Caco-2 (cell line): ENCODE measurements at regions not wholly inside any gene's neighbourhood (a gene's known extent, or its start where the extent isn't known, plus 50 kb on each side); places are given as distances from the start of the nearest gene placed in this dataset.

Source experiments
- BruUV-seq: library from RNA; stranded (reverse); fragments of 400-500 nt; replicated peaks from 2 replicates; lab custom pipeline; 2021; lab: Mats Ljungman, UMichigan
- CTCF ChIA-PET: fragments of 300-600 bp; sonication (Branson Sonifier 250); formaldehyde crosslinking; loops from one replicate; lab custom pipeline; 2022; ENCODE audit warnings: antibody characterized with exemption; lab: Charles Lee
- POLR2A ChIA-PET: fragments of 300-600 bp; sonication (Branson Sonifier 250); formaldehyde crosslinking; loops from one replicate; lab custom pipeline; 2022; ENCODE audit warnings: antibody characterized with exemption; lab: Charles Lee
- DNase-seq, 2 experiments: peaks; one replicate each; pipeline versions ENCODE4 v3.0.0 to v3.0.0-alpha.2; 2020 to 2022
- H3K27me3 ChIP-seq: replicated peaks from 2 replicates; pipeline ENCODE4 v1.6.0; 2011; ENCODE audit warnings: low read length; ENCODE audit not compliant: control insufficient read depth, insufficient read depth
- H3K36me3 ChIP-seq: 2 replicates; pipeline ENCODE4 v1.5.1; 2011; ENCODE audit warnings: low read length; ENCODE audit not compliant: control insufficient read depth, insufficient read depth
- H3K4me1 ChIP-seq: fragments of 250-450 bp; sonication (Bioruptor Pico); 2 replicates; pipeline ENCODE4 v1.5.1; 2020; ENCODE audit warnings: mild to moderate bottlenecking
- H3K4me3 ChIP-seq: 2 replicates; pipeline ENCODE4 v1.5.1; 2011; ENCODE audit warnings: low read depth, mild to moderate bottlenecking, control low read depth, low read length
- H3K9me3 ChIP-seq: fragments of 250-450 bp; sonication (Bioruptor Pico); 2 replicates; pipeline ENCODE4 v1.5.1; 2020; ENCODE audit warnings: mild to moderate bottlenecking, moderate library complexity
- H3K27ac Mint-ChIP-seq: one replicate; pipeline ENCODE4 v1.8.0; 2022; ENCODE audit warnings: mixed read lengths; ENCODE audit not compliant: unreplicated experiment
- H3K27me3 Mint-ChIP-seq: one replicate; pipeline ENCODE4 v1.8.0; 2022; ENCODE audit warnings: mixed read lengths; ENCODE audit not compliant: insufficient read depth, unreplicated experiment
- H3K36me3 Mint-ChIP-seq: one replicate; pipeline ENCODE4 v1.8.0; 2022; ENCODE audit warnings: mild to moderate bottlenecking, mixed read lengths; ENCODE audit not compliant: insufficient read depth, unreplicated experiment
- H3K4me1 Mint-ChIP-seq: one replicate; pipeline ENCODE4 v1.8.0; 2022; ENCODE audit warnings: low read depth, mixed read lengths; ENCODE audit not compliant: unreplicated experiment
- H3K4me3 Mint-ChIP-seq: one replicate; pipeline ENCODE4 v1.8.0; 2022; ENCODE audit warnings: mild to moderate bottlenecking, moderate library complexity, mixed read lengths; ENCODE audit not compliant: unreplicated experiment
- H3K9me3 Mint-ChIP-seq: one replicate; pipeline ENCODE4 v1.8.0; 2022; ENCODE audit warnings: mixed read lengths; ENCODE audit not compliant: unreplicated experiment
- intact Hi-C: fragments of 100-400 bp; cut with micrococcal nuclease; formaldehyde crosslinking; loops from one replicate; pipeline ENCODE4 v1.10.0; 2022; ENCODE audit not compliant: unreplicated experiment
- TF ChIP-seq, protein P1 (sequence below), 2 experiments: fragments of 200-600 bp in 1 of 2; IDR thresholded peaks; 1 replicate in 1 of 2; 2 replicates in 1 of 2; pipeline versions ENCODE4 v1.5.1 to v1.8.0; 2011 to 2022; ENCODE audit warnings: antibody characterized with exemption in 1 of 2, control low read depth in 1 of 2, inconsistent platforms in 1 of 2, low read depth in 1 of 2, low read length in 1 of 2, mild to moderate bottlenecking in 1 of 2, moderate library complexity in 1 of 2; ENCODE audit not compliant: insufficient read depth in 1 of 2, severe bottlenecking in 1 of 2, unreplicated experiment in 1 of 2

DNA sequence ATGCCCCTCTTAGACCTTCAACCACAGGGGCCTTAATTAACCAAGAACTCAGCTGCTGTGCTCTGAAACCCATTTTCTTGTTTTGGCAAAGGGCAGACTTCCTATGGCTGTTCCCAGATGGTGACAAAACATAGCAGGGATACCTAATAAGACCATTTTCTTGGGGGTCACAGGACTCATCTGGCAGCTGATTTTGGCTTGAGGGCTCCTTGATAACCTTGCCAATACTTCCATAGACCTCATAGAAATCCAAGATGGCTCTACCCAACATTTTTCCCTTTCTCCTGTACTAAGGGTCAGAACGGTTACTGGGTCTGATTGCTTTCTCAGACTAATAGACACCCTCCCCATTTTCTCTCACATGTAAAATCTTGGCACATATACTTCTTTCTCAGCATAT lies 757.7 kb upstream of the SEMA6A start:
- Histone ChIP-seq H3K36me3 (no peaks in the 10 kb centered on the region), H3K4me3 (no peak overlapping the region), H3K27me3 (no peaks in the 10 kb centered on the region), H3K4me1 (no peaks in the 10 kb centered on the region), H3K9me3 (no peaks in the 10 kb centered on the region)
- no peak for DNase-seq
- H3K27me3 Mint-ChIP-seq, result no peaks in the 10 kb centered on the region
- intact Hi-C loops, result no loop called here
- BruUV-seq, result no TSS peak
- no peaks in the 10 kb centered on the region for H3K36me3 Mint-ChIP-seq
- H3K9me3 Mint-ChIP-seq, result no peaks in the 10 kb centered on the region
- ChIA-PET CTCF (no interaction called here), POLR2A (no interaction called here)
- H3K4me1 Mint-ChIP-seq, result no peaks in the 10 kb centered on the region
- H3K4me3 Mint-ChIP-seq, result no peak overlapping the region
- no peak overlapping the region for H3K27ac Mint-ChIP-seq
- TF ChIP-seq, protein P1, sequence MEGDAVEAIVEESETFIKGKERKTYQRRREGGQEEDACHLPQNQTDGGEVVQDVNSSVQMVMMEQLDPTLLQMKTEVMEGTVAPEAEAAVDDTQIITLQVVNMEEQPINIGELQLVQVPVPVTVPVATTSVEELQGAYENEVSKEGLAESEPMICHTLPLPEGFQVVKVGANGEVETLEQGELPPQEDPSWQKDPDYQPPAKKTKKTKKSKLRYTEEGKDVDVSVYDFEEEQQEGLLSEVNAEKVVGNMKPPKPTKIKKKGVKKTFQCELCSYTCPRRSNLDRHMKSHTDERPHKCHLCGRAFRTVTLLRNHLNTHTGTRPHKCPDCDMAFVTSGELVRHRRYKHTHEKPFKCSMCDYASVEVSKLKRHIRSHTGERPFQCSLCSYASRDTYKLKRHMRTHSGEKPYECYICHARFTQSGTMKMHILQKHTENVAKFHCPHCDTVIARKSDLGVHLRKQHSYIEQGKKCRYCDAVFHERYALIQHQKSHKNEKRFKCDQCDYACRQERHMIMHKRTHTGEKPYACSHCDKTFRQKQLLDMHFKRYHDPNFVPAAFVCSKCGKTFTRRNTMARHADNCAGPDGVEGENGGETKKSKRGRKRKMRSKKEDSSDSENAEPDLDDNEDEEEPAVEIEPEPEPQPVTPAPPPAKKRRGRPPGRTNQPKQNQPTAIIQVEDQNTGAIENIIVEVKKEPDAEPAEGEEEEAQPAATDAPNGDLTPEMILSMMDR (IDR thresholded peaks at IDR 0.05; ENCODE audit: insufficient read depth in 1 of 2, low read depth in 1 of 2, low read length in 1 of 2, severe bottlenecking in 1 of 2, unreplicated experiment in 1 of 2), result no peak

GRCh38 chr5:117327511-117327910 lies 752.9 kb upstream of the SEMA6A start:
- Histone ChIP-seq H3K4me3 (no peak overlapping the region), H3K9me3 (no peaks in the 10 kb centered on the region; the same call in 1 of the 2 replicates), H3K27me3 (no peaks in the 10 kb centered on the region), H3K36me3 (no peaks in the 10 kb centered on the region), H3K4me1 (no peaks in the 10 kb centered on the region)
- POLR2A ChIA-PET, result no interaction called here
- H3K4me1 Mint-ChIP-seq, result no peaks in the 10 kb centered on the region
- no peak for DNase-seq
- H3K36me3 Mint-ChIP-seq, result no peaks in the 10 kb centered on the region
- TF ChIP-seq, protein P1 (IDR thresholded peaks at IDR 0.05; ENCODE audit: insufficient read depth in 1 of 2, low read depth in 1 of 2, low read length in 1 of 2, severe bottlenecking in 1 of 2, unreplicated experiment in 1 of 2), result no peak
- no peaks in the 10 kb centered on the region for H3K27me3 Mint-ChIP-seq
- BruUV-seq, result no TSS peak
- H3K27ac Mint-ChIP-seq, result no peak overlapping the region
- CTCF ChIA-PET, result no interaction called here
- intact Hi-C loops, result no loop called here
- H3K4me3 Mint-ChIP-seq, result no peak overlapping the region
- H3K9me3 Mint-ChIP-seq, result peaks cover 23% of the 10 kb centered on the region

- Mint-ChIP-seq H3K9me3 (peaks cover 23% of the 10 kb centered on the region), H3K27me3 (no peaks in the 10 kb centered on the region), H3K4me3 (no peak overlapping the region), H3K27ac (no peak overlapping the region), H3K36me3 (no peaks in the 10 kb centered on the region), H3K4me1 (no peaks in the 10 kb centered on the region)
- ChIA-PET POLR2A (no interaction called here), CTCF (no interaction called here)
- no peak overlapping the region for H3K4me3 ChIP-seq
- H3K27me3 ChIP-seq, result no peaks in the 10 kb centered on the region
- no peaks in the 10 kb centered on the region for H3K4me1 ChIP-seq
- TF ChIP-seq, protein P1 (IDR thresholded peaks at IDR 0.05; ENCODE audit: insufficient read depth in 1 of 2, low read depth in 1 of 2, low read length in 1 of 2, severe bottlenecking in 1 of 2, unreplicated experiment in 1 of 2), result no peak
- no peaks in the 10 kb centered on the region; the same call in 1 of the 2 replicates for H3K9me3 ChIP-seq
- H3K36me3 ChIP-seq, result no peaks in the 10 kb centered on the region
- intact Hi-C loops, result no loop called here
- no TSS peak for BruUV-seq
- no peak for DNase-seq
Observed at GRCh38 chr5:117326997-117327396, 752.4 kb upstream of the SEMA6A start.
